GM12878 (cell line): ENCODE measurements at regions not wholly inside any gene's neighbourhood (a gene's known extent, or its start where the extent isn't known, plus 50 kb on each side); places are given as distances from the start of the nearest gene placed in this dataset.

Experiments
- ATAC-seq: fragments of 200-7000 bp; cut with Tn5 transposase; 3 replicates; pipeline ENCODE4 v1.9.1; 2020; ENCODE audit warnings: mild to moderate bottlenecking, moderate library complexity
- BruUV-seq: library from RNA; stranded (reverse); fragments of 400-500 nt; replicated peaks from 2 replicates; lab custom pipeline; 2021; lab: Mats Ljungman, UMichigan
- CTCF ChIA-PET: fragments of 300-600 bp; sonication (Branson Sonifier 250); formaldehyde crosslinking; extraction: SDS; loops from one replicate; lab custom pipeline; 2021; ENCODE audit warnings: inconsistent platforms; lab: Yijun Ruan, JAX
- POLR2A ChIA-PET: fragments of 350-600 bp; formaldehyde crosslinking; extraction: SDS; loops from one replicate; lab custom pipeline; 2021; ENCODE audit warnings: inconsistent platforms; lab: Charles Lee
- RAD21 ChIA-PET: fragments of 300-600 bp; sonication (Branson Sonifier 250); formaldehyde crosslinking; loops from one replicate; lab custom pipeline; 2023; ENCODE audit warnings: antibody characterized with exemption; ENCODE audit not compliant: unreplicated experiment; lab: Charles Lee
- SMC1A ChIA-PET: fragments of 300-600 bp; sonication (Branson Sonifier 250); formaldehyde crosslinking; loops from one replicate; lab custom pipeline; 2023; ENCODE audit not compliant: unreplicated experiment, uncharacterized antibody; lab: Charles Lee
- DNase-seq: peaks from one replicate; pipeline ENCODE4 v3.0.0-alpha.2; 2011; ENCODE audit warnings: low read depth, low spot score
- FAIRE-seq: peaks from 3 replicates; lab custom pipeline; 2011; peaks lifted over from hg19 to GRCh38; lab: Jason Lieb, UNC
- H2AFZ ChIP-seq: 2 replicates; pipeline ENCODE4 v1.6.0; 2011; ENCODE audit warnings: low read depth, low read length, control low read depth; ENCODE audit not compliant: control insufficient read depth
- H3K27ac ChIP-seq: 2 replicates; pipeline ENCODE4 v1.5.1; 2011; ENCODE audit warnings: control low read depth; ENCODE audit not compliant: control insufficient read depth, insufficient read depth
- H3K27me3 ChIP-seq, 2 experiments: replicated peaks in 1 of 2; 2 replicates each; pipeline versions ENCODE4 v1.6.0 to v1.6.1; 2011; ENCODE audit warnings: low read length in 1 of 2; ENCODE audit not compliant: control insufficient read depth in 2 of 2, insufficient read depth in 2 of 2
- H3K36me3 ChIP-seq, 2 experiments: 2 replicates each; pipeline ENCODE4 v1.5.1; 2011; ENCODE audit warnings: low read length in 1 of 2; ENCODE audit not compliant: control insufficient read depth in 2 of 2, insufficient read depth in 2 of 2
- H3K4me1 ChIP-seq: 2 replicates; pipeline ENCODE4 v1.6.1; 2011; ENCODE audit warnings: mild to moderate bottlenecking, low read length, moderate library complexity, mixed read lengths; ENCODE audit not compliant: control insufficient read depth, insufficient read depth
- H3K4me2 ChIP-seq: 2 replicates; pipeline ENCODE4 v1.6.0; 2011; ENCODE audit warnings: control low read depth; ENCODE audit not compliant: control insufficient read depth, insufficient read depth
- H3K4me3 ChIP-seq: fragments of 200-600 bp; sonication (generic); 2 replicates; pipeline ENCODE4 v1.5.1; 2016
- H3K79me2 ChIP-seq: 2 replicates; pipeline ENCODE4 v1.6.0; 2011; ENCODE audit warnings: low read length; ENCODE audit not compliant: control insufficient read depth, insufficient read depth
- H3K9ac ChIP-seq: 2 replicates; pipeline ENCODE4 v1.8.0; 2011; ENCODE audit warnings: low read length, control low read depth, mixed read lengths; ENCODE audit not compliant: control insufficient read depth, insufficient read depth
- H3K9me3 ChIP-seq: replicated peaks from 3 replicates; pipeline ENCODE4 v1.5.1; 2011; ENCODE audit warnings: mild to moderate bottlenecking, low read length; ENCODE audit not compliant: control insufficient read depth, insufficient read depth
- H4K20me1 ChIP-seq: 2 replicates; pipeline ENCODE4 v1.6.0; 2011; ENCODE audit not compliant: control insufficient read depth, insufficient read depth
- CEBPB ChIP-seq, 2 experiments: fragments of 150-350 bp in 1 of 2; IDR thresholded peaks; 2 replicates each; pipeline ENCODE4 v1.6.1; 2012 to 2014; ENCODE audit warnings: low read depth in 2 of 2, low read length in 2 of 2, borderline replicate concordance in 1 of 2, inconsistent platforms in 1 of 2
- CHD4 ChIP-seq: fragments of 200-600 bp; sonication (generic); IDR thresholded peaks from 2 replicates; pipeline ENCODE4 v1.6.1; 2016; ENCODE audit warnings: mild to moderate bottlenecking
- FOXM1 ChIP-seq: IDR thresholded peaks from 2 replicates; pipeline ENCODE4 v1.6.1; 2012; ENCODE audit warnings: low read depth, mild to moderate bottlenecking, inconsistent platforms, low read length, moderate library complexity
- ZNF24 ChIP-seq: fragments of 450-650 bp; IDR thresholded peaks from 2 replicates; pipeline ENCODE4 v1.6.1; 2017; ENCODE audit warnings: antibody characterized with exemption, mild to moderate bottlenecking
- WGBS: methylation state at CpG from one replicate; pipeline ENCODE4 v1.1.6; 2016; ENCODE audit warnings: low lambda C conversion rate; ENCODE audit not compliant: insufficient replicate concordance, insufficient coverage; ENCODE audit errors: missing lambda C conversion rate; 5-methylcytosine and 5-hydroxymethylcytosine counted together
- in situ Hi-C: fragments of 300-500 bp; cut with MboI; formaldehyde crosslinking; loops from 9 replicates; pipeline ENCODE4 v1.14.3; 2018; ENCODE audit warnings: mixed read lengths
- intact Hi-C: fragments of 100-400 bp; cut with micrococcal nuclease; formaldehyde crosslinking; loops from one replicate; pipeline ENCODE4 v1.14.2; 2022; ENCODE audit not compliant: unreplicated experiment

GRCh38 chr2:6741229-6741628 lies 124.5 kb downstream of the CMPK2 start:
- H3K4me1 ChIP-seq, result no peaks in the 10 kb centered on the region
- FAIRE-seq, result peak; percentile 13
- no peak overlapping the region for H3K9ac ChIP-seq
- in situ Hi-C loops, result no loop called here
- H3K27me3 ChIP-seq, result 0 out of 4 replicates have a peak, but pooled peaks cover 0 to 3% of the 10 kb centered on the region in 2 experiments
- WGBS, result 0% methylated on average over 1 of the region's 1 CpG
- H3K4me2 ChIP-seq, result no peak overlapping the region
- ChIA-PET CTCF (no interaction called here), POLR2A (no interaction called here), SMC1A (no interaction called here), RAD21 (no interaction called here)
- no peaks in the 10 kb centered on the region for H3K36me3 ChIP-seq
- no peak for TF ChIP-seq FOXM1
- TF ChIP-seq CHD4, result no peak
- TF ChIP-seq CEBPB (IDR thresholded peaks at IDR 0.05; ENCODE audit: borderline replicate concordance in 1 of 2, low read depth in 2 of 2, low read length in 2 of 2), result no peak
- DNase-seq, result no peak
- no peak overlapping the region for H3K4me3 ChIP-seq
- intact Hi-C loops, result no loop called here
- no peaks in the 10 kb centered on the region for H4K20me1 ChIP-seq
- no peak overlapping the region for H2AFZ ChIP-seq
- no TSS peak for BruUV-seq
- no peaks in the 10 kb centered on the region for H3K9me3 ChIP-seq
- H3K79me2 ChIP-seq, result no peaks in the 10 kb centered on the region
- no peak for ATAC-seq
- no peak overlapping the region for H3K27ac ChIP-seq

GRCh38 chr2:6744038-6744437 lies 121.7 kb downstream of the CMPK2 start:
- ChIA-PET RAD21 (no interaction called here), SMC1A (no interaction called here), POLR2A (no interaction called here), CTCF (no interaction called here)
- H3K4me1 ChIP-seq, result no peaks in the 10 kb centered on the region
- no peak for TF ChIP-seq ZNF24
- intact Hi-C loops (no loop called here), in situ Hi-C loops (no loop called here)
- no peak overlapping the region for H2AFZ ChIP-seq
- H3K4me2 ChIP-seq, result no peak overlapping the region
- no peak overlapping the region for H3K9ac ChIP-seq
- no peaks in the 10 kb centered on the region for H4K20me1 ChIP-seq
- H3K27ac ChIP-seq, result no peak overlapping the region
- H3K27me3 ChIP-seq, result no peaks in the 10 kb centered on the region
- ATAC-seq (no peak), DNase-seq (no peak), FAIRE-seq (no peak)
- H3K4me3 ChIP-seq, result no peak overlapping the region
- WGBS, result 46% methylated on average over 4 of the region's 4 CpGs
- no peaks in the 10 kb centered on the region for H3K9me3 ChIP-seq
- no TSS peak for BruUV-seq
- H3K36me3 ChIP-seq, result no peaks in the 10 kb centered on the region
- no peaks in the 10 kb centered on the region for H3K79me2 ChIP-seq
